Body of pancreas (tissue), 4 donors: ENCODE measurements at regions not wholly inside any gene's neighbourhood (a gene's known extent, or its start where the extent isn't known, plus 50 kb on each side); places are given as distances from the start of the nearest gene placed in this dataset.

ENCODE experiments used
- POLR2A ChIP-seq, 3 donors: fragments of 450-650 bp; IDR thresholded peaks; one replicate each; pipeline ENCODE4 v1.6.1; 2016; ENCODE audit warnings: antibody characterized with exemption in 3 of 3, mild to moderate bottlenecking in 2 of 3
- TF ChIP-seq, protein P1 (sequence below), 7 experiments: fragments of 450-650 bp in 4 of 7; fragments of 200-600 bp in 3 of 7; sonication (generic) in 3 of 7; IDR thresholded peaks; one replicate each; pipeline ENCODE4 v1.5.1; 2016 to 2019; ENCODE audit warnings: antibody characterized with exemption in 7 of 7

DNA sequence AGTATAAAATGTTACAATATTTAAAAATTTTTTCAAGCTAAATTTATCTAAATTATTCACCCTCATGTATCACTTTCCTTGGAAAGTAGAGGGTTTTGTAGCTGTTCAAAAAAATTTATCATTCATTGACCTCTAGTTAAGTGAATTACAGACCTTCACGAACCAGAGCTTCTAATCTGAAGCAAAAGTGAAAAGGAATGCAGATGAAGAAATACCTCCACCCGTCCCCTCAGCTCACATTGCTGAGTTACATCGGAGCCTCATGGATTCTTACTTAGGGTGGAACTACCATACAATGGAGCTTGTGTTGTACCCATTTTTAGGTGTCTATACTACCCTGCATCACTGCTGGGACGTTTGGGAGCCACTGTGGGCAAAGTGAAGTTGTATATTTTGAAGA, 146.2 kb upstream of the NEDD9 start:
- TF ChIP-seq, protein P1, sequence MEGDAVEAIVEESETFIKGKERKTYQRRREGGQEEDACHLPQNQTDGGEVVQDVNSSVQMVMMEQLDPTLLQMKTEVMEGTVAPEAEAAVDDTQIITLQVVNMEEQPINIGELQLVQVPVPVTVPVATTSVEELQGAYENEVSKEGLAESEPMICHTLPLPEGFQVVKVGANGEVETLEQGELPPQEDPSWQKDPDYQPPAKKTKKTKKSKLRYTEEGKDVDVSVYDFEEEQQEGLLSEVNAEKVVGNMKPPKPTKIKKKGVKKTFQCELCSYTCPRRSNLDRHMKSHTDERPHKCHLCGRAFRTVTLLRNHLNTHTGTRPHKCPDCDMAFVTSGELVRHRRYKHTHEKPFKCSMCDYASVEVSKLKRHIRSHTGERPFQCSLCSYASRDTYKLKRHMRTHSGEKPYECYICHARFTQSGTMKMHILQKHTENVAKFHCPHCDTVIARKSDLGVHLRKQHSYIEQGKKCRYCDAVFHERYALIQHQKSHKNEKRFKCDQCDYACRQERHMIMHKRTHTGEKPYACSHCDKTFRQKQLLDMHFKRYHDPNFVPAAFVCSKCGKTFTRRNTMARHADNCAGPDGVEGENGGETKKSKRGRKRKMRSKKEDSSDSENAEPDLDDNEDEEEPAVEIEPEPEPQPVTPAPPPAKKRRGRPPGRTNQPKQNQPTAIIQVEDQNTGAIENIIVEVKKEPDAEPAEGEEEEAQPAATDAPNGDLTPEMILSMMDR (IDR thresholded peaks at IDR 0.05): no peak
- TF ChIP-seq POLR2A (IDR thresholded peaks at IDR 0.05): no peak
